ENCODE measurements at regions not wholly inside any gene's neighbourhood (a gene's known extent, or its start where the extent isn't known, plus 50 kb on each side); places are given as distances from the start of the nearest gene placed in this dataset.
A peak's percentile ranks its signal among the peaks of the same experiment; 100 is the strongest.
"Not testable (repeated sequence)": the region's sequence is repeated elsewhere in the genome, so short reads cannot be mapped to it uniquely, and the experiment has no call there.

DNA sequence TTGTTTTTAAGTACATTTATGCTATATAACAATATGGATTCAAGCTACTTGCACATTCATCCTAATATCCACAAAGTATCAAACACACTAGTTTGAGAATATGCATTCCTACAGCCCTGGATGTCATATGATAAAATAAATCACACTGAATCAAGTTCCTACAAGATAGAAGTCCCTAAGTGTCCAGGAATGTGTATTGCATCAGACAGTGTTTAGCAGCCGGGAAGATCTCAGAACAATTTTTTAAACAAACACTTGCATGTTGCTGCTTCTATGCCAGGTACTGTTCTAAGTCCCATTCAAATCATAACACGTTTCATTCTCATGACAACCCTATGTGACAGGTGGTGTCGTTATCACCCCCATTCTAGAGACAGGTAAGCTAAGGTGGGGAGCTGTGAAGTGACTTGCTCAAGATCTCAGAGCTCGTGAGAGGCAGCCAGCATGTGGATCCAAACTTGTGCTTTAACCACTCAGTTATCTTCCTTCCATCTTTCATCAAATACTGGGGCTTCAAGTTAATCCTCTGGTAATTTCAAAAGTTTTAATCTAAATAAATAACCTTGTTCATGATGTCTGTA lies 68.3 kb upstream of the KIF26B start:
- DNase-seq (ENCODE audit: insufficient read length) (no peak), FAIRE-seq (no peak)
- TF ChIP-seq POLR2AphosphoS5 (IDR thresholded peaks at IDR 0.05; ENCODE audit: low read depth, low read length) (no peak), TAF1 (IDR thresholded peaks at IDR 0.05; ENCODE audit: borderline replicate concordance, low read depth, low read length) (no peak), POLR2A (IDR thresholded peaks at IDR 0.05; ENCODE audit: low read depth, low read length) (no peak)

- no peak for DNase-seq (ENCODE audit: insufficient read length)
- TF ChIP-seq POLR2A (IDR thresholded peaks at IDR 0.05; ENCODE audit: low read depth, low read length) (no peak), POLR2AphosphoS5 (IDR thresholded peaks at IDR 0.05; ENCODE audit: low read depth, low read length) (no peak), TAF1 (IDR thresholded peaks at IDR 0.05; ENCODE audit: borderline replicate concordance, low read depth, low read length) (no peak)
- FAIRE-seq = no peak
Observed at GRCh38 chr1:245085508-245086095, 69.2 kb upstream of the KIF26B start.

- no peak for TF ChIP-seq TAF1 (IDR thresholded peaks at IDR 0.05; ENCODE audit: borderline replicate concordance, low read depth, low read length)
- no peak for FAIRE-seq
- no peak for DNase-seq (ENCODE audit: insufficient read length)
Observed at GRCh38 chr1:245084551-245084950, 70.2 kb upstream of the KIF26B start.

GRCh38 chr1:245079021-245079609 lies 75.7 kb upstream of the KIF26B start:
- TF ChIP-seq TAF1 (IDR thresholded peaks at IDR 0.05; ENCODE audit: borderline replicate concordance, low read depth, low read length) (no peak), POLR2A (IDR thresholded peaks at IDR 0.05; ENCODE audit: low read depth, low read length) (no peak), POLR2AphosphoS5 (IDR thresholded peaks at IDR 0.05; ENCODE audit: low read depth, low read length) (no peak)
- peak; percentile 51 for FAIRE-seq
- DNase-seq (ENCODE audit: insufficient read length) = no peak

DNA sequence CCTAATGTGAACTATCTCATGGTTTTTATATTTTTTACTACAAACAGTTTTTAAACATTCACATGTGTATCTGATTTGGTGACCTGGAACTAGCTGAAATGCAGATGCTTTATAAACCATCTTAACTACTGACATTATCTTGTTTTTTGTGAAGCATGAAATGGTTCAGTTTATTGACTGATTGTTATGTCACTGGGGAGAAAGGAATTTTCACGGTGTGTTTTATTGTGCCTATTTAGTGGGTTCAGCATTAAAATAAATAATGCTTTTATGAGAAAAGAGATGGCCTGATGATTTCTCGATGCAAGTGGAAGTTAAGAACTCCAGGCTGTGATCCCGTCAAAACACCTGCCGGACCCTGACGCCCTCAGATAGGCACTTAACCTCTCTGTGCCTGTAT lies 79.9 kb upstream of the KIF26B start:
- TF ChIP-seq POLR2AphosphoS5 (IDR thresholded peaks at IDR 0.05; ENCODE audit: low read depth, low read length) = no peak
- no peak for TF ChIP-seq POLR2A (IDR thresholded peaks at IDR 0.05; ENCODE audit: low read depth, low read length)
- TF ChIP-seq TAF1 (IDR thresholded peaks at IDR 0.05; ENCODE audit: borderline replicate concordance, low read depth, low read length) = no peak
- no peak for DNase-seq (ENCODE audit: insufficient read length)
- no peak for FAIRE-seq

DNA sequence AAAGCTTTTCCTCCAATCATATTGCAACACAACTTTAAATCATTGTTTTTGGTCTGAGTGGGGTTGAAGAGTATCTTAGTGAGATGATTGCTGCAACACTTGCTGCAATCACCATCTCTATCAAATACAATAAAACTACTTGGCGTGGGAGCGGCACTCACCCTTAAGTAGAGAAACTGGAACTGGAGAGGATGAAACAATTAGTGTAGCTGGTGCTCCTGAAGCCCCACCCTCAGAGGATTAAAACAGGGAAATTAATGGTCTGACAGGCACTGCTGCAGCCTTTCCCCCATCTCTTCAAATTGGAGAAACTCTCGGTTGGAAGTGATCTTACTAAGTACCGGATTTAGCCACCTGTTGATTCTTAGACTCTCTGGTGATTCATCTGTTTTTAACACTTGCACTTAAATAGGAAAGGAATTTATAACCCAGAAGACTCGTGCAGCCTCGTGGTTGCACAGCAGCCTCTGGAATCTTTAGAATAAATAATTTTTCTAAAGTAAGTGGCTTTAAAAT lies 80.5 kb upstream of the KIF26B start:
- TF ChIP-seq POLR2A (IDR thresholded peaks at IDR 0.05; ENCODE audit: low read depth, low read length) (no peak), POLR2AphosphoS5 (IDR thresholded peaks at IDR 0.05; ENCODE audit: low read depth, low read length) (no peak), TAF1 (IDR thresholded peaks at IDR 0.05; ENCODE audit: borderline replicate concordance, low read depth, low read length) (no peak)
- FAIRE-seq (no peak), DNase-seq (ENCODE audit: insufficient read length) (no peak)

GRCh38 chr1:245070836-245071615 lies 83.8 kb upstream of the KIF26B start:
- TF ChIP-seq TAF1 (IDR thresholded peaks at IDR 0.05; ENCODE audit: borderline replicate concordance, low read depth, low read length) = no peak
- TF ChIP-seq POLR2AphosphoS5 (IDR thresholded peaks at IDR 0.05; ENCODE audit: low read depth, low read length) = no peak
- no peak for TF ChIP-seq POLR2A (IDR thresholded peaks at IDR 0.05; ENCODE audit: low read depth, low read length)
- DNase-seq (ENCODE audit: insufficient read length) (no peak), FAIRE-seq (no peak)

DNA sequence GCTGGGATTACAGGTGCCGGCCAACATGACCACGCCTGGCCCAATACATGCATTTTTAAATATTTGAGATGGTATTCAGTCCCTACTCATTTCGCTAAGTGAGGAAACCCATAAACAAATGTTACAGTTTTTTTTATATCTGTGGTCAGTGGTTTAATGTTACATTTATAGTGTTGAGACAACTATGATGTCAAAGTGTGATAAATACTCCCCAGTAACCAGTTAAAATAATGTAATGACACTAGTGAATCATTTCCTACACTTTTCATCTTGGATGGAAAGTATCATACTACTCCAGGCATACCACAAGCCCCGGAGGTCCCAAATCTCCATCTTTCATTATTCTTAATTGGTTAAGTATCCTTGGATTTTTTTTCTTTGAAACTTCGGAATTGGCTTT lies 87.5 kb upstream of the KIF26B start:
- no peak for FAIRE-seq

DNA sequence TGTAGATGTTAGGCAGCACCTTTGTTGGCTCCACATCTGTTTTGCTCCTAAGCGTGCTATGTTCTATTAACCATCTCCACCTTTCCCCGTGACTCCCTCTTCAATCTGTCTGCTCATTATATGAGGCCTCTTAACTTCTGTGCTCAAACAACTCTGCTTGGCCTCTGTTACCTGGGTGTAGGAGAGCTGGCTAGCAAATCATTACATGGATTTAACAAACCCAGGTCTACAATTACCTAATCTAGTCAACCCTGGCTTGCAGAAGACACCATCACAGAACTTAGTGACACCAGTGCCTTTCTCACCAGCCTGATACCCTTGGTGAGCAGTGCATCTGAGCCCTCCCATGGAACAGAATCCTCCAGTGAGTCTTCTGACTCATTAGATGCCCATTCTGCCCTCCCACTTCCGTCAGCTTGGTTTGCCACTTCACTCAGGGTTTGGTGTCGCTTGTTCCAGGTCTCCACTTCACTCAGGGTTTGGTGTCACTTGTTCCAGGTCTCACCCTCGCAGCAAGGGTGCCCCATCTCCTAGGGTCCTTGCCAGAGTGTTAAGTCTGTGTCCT lies 92.0 kb upstream of the KIF26B start:
- FAIRE-seq = no peak
- DNase-seq (ENCODE audit: insufficient read length) = no peak
- TF ChIP-seq POLR2AphosphoS5 (IDR thresholded peaks at IDR 0.05; ENCODE audit: low read depth, low read length) = no peak
- TF ChIP-seq POLR2A (IDR thresholded peaks at IDR 0.05; ENCODE audit: low read depth, low read length) = no peak
- no peak for TF ChIP-seq TAF1 (IDR thresholded peaks at IDR 0.05; ENCODE audit: borderline replicate concordance, low read depth, low read length)

More for the DNA sequence above, 87.5 kb upstream of the KIF26B start:
- TF ChIP-seq POLR2A (IDR thresholded peaks at IDR 0.05; ENCODE audit: low read depth, low read length) (no peak), POLR2AphosphoS5 (IDR thresholded peaks at IDR 0.05; ENCODE audit: low read depth, low read length) (no peak), TAF1 (IDR thresholded peaks at IDR 0.05; ENCODE audit: borderline replicate concordance, low read depth, low read length) (no peak)
- DNase-seq (ENCODE audit: insufficient read length) = no peak

DNA sequence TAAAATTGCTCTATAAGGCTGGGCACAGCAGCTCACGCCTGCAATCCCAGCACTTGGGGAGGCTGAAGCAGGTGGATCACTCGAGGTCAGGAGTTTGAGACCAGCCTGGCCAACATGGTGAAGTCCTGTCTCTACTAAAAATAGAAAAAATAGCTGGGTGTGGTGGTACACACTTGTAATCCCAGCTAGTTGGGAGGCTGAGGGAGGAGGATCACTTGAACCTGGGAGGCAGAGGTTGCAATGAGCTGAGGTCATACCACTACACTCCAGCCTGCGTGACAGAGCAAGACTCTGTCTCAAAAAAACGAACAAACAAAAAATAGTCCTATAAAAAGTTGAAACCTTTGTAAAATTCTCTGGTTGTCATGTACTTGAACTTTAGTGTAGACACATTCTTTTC lies 93.0 kb upstream of the KIF26B start:
- not testable (repeated sequence) for DNase-seq (ENCODE audit: insufficient read length); FAIRE-seq

GRCh38 chr1:245060684-245061374 lies 94.0 kb upstream of the KIF26B start:
- DNase-seq (ENCODE audit: insufficient read length) = no peak
- TF ChIP-seq POLR2A (IDR thresholded peaks at IDR 0.05; ENCODE audit: low read depth, low read length) (no peak), TAF1 (IDR thresholded peaks at IDR 0.05; ENCODE audit: borderline replicate concordance, low read depth, low read length) (no peak), POLR2AphosphoS5 (IDR thresholded peaks at IDR 0.05; ENCODE audit: low read depth, low read length) (no peak)
- no peak for FAIRE-seq
